ENCODE measurements at regions not wholly inside any gene's neighbourhood (a gene's known extent, or its start where the extent isn't known, plus 50 kb on each side); places are given as distances from the start of the nearest gene placed in this dataset.
A peak's percentile ranks its signal among the peaks of the same experiment; 100 is the strongest.

- TF ChIP-seq POLR2A (IDR thresholded peaks at IDR 0.05): no peak
- TF ChIP-seq CTCF (IDR thresholded peaks at IDR 0.05): no peak
Observed at GRCh38 chr2:217328622-217328978, 468.7 kb upstream of the TNP1 start.

GRCh38 chr2:217327953-217328621 lies 468.2 kb upstream of the TNP1 start:
- no peaks in the 10 kb centered on the region for H3K9me3 ChIP-seq
- peak overlapping the region; percentile 72 to 76 for H3K27ac ChIP-seq
- DNase-seq: no peak
- intact Hi-C loops (cut with DNase I; ENCODE audit: low total_unique reads): no loop called here
- peaks cover 0 to 6% of the 10 kb centered on the region in 2 donors for H3K4me1 ChIP-seq
- H3K36me3 ChIP-seq: no peaks in the 10 kb centered on the region
- H3K4me3 ChIP-seq: no peak overlapping the region
- TF ChIP-seq CTCF (IDR thresholded peaks at IDR 0.05): no peak
- no peak for TF ChIP-seq POLR2A (IDR thresholded peaks at IDR 0.05)
- H3K27me3 ChIP-seq: no peaks in the 10 kb centered on the region

More at GRCh38 chr2:217328622-217328978, 468.7 kb upstream of the TNP1 start:
- H3K9me3 ChIP-seq: no peaks in the 10 kb centered on the region
- H3K4me3 ChIP-seq: no peak overlapping the region
- peaks cover 0 to 6% of the 10 kb centered on the region in 2 donors for H3K4me1 ChIP-seq
- intact Hi-C loops (cut with DNase I; ENCODE audit: low total_unique reads): no loop called here
- DNase-seq: no peak
- peak overlapping the region; percentile 72 to 76 for H3K27ac ChIP-seq
- H3K27me3 ChIP-seq: no peaks in the 10 kb centered on the region
- H3K36me3 ChIP-seq: no peaks in the 10 kb centered on the region

GRCh38 chr2:217326238-217327022 lies 466.6 kb upstream of the TNP1 start:
- no peak overlapping the region for H3K4me3 ChIP-seq
- H3K9me3 ChIP-seq: no peaks in the 10 kb centered on the region
- peaks cover 0 to 2% of the 10 kb centered on the region in 2 donors for H3K4me1 ChIP-seq
- TF ChIP-seq CTCF (IDR thresholded peaks at IDR 0.05): no peak
- DNase-seq: no peak
- intact Hi-C loops (cut with DNase I; ENCODE audit: low total_unique reads): no loop called here
- H3K36me3 ChIP-seq: no peaks in the 10 kb centered on the region
- H3K27ac ChIP-seq: peak overlapping the region in 1 of 2 donors; percentile 76
- H3K27me3 ChIP-seq: no peaks in the 10 kb centered on the region

- intact Hi-C loops (cut with DNase I; ENCODE audit: low total_unique reads): no loop called here
Observed at GRCh38 chr2:217325816-217326215, 466.0 kb upstream of the TNP1 start.

More at GRCh38 chr2:217325816-217326215, 466.0 kb upstream of the TNP1 start:
- H3K4me1 ChIP-seq: no peaks in the 10 kb centered on the region
- no peaks in the 10 kb centered on the region for H3K36me3 ChIP-seq
- TF ChIP-seq POLR2A (IDR thresholded peaks at IDR 0.05): no peak
- no peak for TF ChIP-seq CTCF (IDR thresholded peaks at IDR 0.05)
- no peaks in the 10 kb centered on the region for H3K9me3 ChIP-seq
- H3K27me3 ChIP-seq: no peaks in the 10 kb centered on the region
- H3K27ac ChIP-seq: no peak overlapping the region
- H3K4me3 ChIP-seq: no peak overlapping the region
- no peak for DNase-seq

Data from uterus (tissue), 3 donors.